Uterus (tissue), 2 donors: ENCODE measurements at regions not wholly inside any gene's neighbourhood (a gene's known extent, or its start where the extent isn't known, plus 50 kb on each side); places are given as distances from the start of the nearest gene placed in this dataset.

ENCODE experiments used
- CTCF ChIP-seq, 4 experiments: fragments of 200-600 bp in 2 of 4; fragments of 450-650 bp in 2 of 4; sonication (generic) in 2 of 4; IDR thresholded peaks; one replicate each; pipeline ENCODE4 v1.5.1; 2016 to 2019; ENCODE audit warnings: antibody characterized with exemption in 4 of 4, mild to moderate bottlenecking in 2 of 4, moderate library complexity in 1 of 4
- POLR2A ChIP-seq, 2 donors: fragments of 450-650 bp; IDR thresholded peaks; one replicate each; pipeline ENCODE4 v1.6.1; 2016; ENCODE audit warnings: antibody characterized with exemption in 2 of 2, mild to moderate bottlenecking in 1 of 2, moderate library complexity in 1 of 2

GRCh38 chr5:145222622-145223021, 612.5 kb downstream of the PRELID2 start:
- TF ChIP-seq POLR2A (IDR thresholded peaks at IDR 0.05): no peak
- no peak for TF ChIP-seq CTCF (IDR thresholded peaks at IDR 0.05)
